ENCODE measurements at regions not wholly inside any gene's neighbourhood (a gene's known extent, or its start where the extent isn't known, plus 50 kb on each side); places are given as distances from the start of the nearest gene placed in this dataset.

GRCh38 chr3:14351617-14352001, 50.8 kb upstream of the SLC6A6 start:
- DNase-seq: no peak
- H3K36me3 Mint-ChIP-seq: no peaks in the 10 kb centered on the region
- no peaks in the 10 kb centered on the region for H3K36me3 ChIP-seq (ENCODE audit: insufficient read depth, low read length)
- H3K4me3 ChIP-seq (ENCODE audit: low read length in 2 of 2): no peak overlapping the region
- POLR2A ChIA-PET (ENCODE audit: partially characterized antibody): no interaction called here
- no peaks in the 10 kb centered on the region for H3K9me3 ChIP-seq (ENCODE audit: control insufficient read depth in 1 of 2, low read length in 2 of 2)
- H3K27ac ChIP-seq (ENCODE audit: low read depth, low read length): no peak overlapping the region
- CTCF ChIA-PET (ENCODE audit: partially characterized antibody): interaction anchor here (0.6 kb wide), 1 partner anchor 16 kb away, joined by 3 read pairs; no protein-coding TSS in a partner anchor
- no peaks in the 10 kb centered on the region for H3K4me1 ChIP-seq (ENCODE audit: insufficient read depth, low read length)
- intact Hi-C loops (cut with micrococcal nuclease): no loop called here
- H3K4me3 Mint-ChIP-seq: no peak overlapping the region
- no peaks in the 10 kb centered on the region for H3K9me3 Mint-ChIP-seq
- H3K27me3 Mint-ChIP-seq: peaks cover 0 to 2% of the 10 kb centered on the region in 2 donors
- no peaks in the 10 kb centered on the region for H3K4me1 Mint-ChIP-seq
- H3K27ac Mint-ChIP-seq: no peak overlapping the region
- H3K27me3 ChIP-seq (ENCODE audit: insufficient read depth, low read length): no peaks in the 10 kb centered on the region

GRCh38 chr3:14352002-14352627, 50.3 kb upstream of the SLC6A6 start:
- H3K27me3 Mint-ChIP-seq: peaks cover 0 to 2% of the 10 kb centered on the region in 2 donors

More at GRCh38 chr3:14352002-14352627, 50.3 kb upstream of the SLC6A6 start:
- no peak overlapping the region for H3K27ac Mint-ChIP-seq
- H3K4me3 ChIP-seq (ENCODE audit: low read length in 2 of 2): no peak overlapping the region
- H3K4me1 ChIP-seq (ENCODE audit: insufficient read depth, low read length): no peaks in the 10 kb centered on the region
- H3K4me3 Mint-ChIP-seq: no peak overlapping the region
- ChIA-PET CTCF (ENCODE audit: partially characterized antibody) (interaction anchor here (0.6 kb wide), 1 partner anchor 17 kb away, joined by 3 read pairs; no protein-coding TSS in a partner anchor), POLR2A (ENCODE audit: partially characterized antibody) (no interaction called here)
- H3K27ac ChIP-seq (ENCODE audit: low read depth, low read length): no peak overlapping the region
- H3K36me3 ChIP-seq (ENCODE audit: insufficient read depth, low read length): no peaks in the 10 kb centered on the region
- no peaks in the 10 kb centered on the region for H3K9me3 Mint-ChIP-seq
- H3K4me1 Mint-ChIP-seq: no peaks in the 10 kb centered on the region
- no peaks in the 10 kb centered on the region for H3K36me3 Mint-ChIP-seq
- no peak for DNase-seq
- intact Hi-C loops (cut with micrococcal nuclease): no loop called here
- no peaks in the 10 kb centered on the region for H3K9me3 ChIP-seq (ENCODE audit: control insufficient read depth in 1 of 2, low read length in 2 of 2)
- H3K27me3 ChIP-seq (ENCODE audit: insufficient read depth, low read length): no peaks in the 10 kb centered on the region
